ENCODE measurements at regions not wholly inside any gene's neighbourhood (a gene's known extent, or its start where the extent isn't known, plus 50 kb on each side); places are given as distances from the start of the nearest gene placed in this dataset.

GRCh38 chr21:31553926-31554325 is 105.6 kb upstream of the SOD1 start:
- 46% methylated on average over 4 of the region's 4 CpGs for WGBS (ENCODE audit: insufficient coverage, insufficient replicate concordance, low lambda C conversion rate, missing lambda C conversion rate)
- ChIA-PET SMC1A (ENCODE audit: uncharacterized antibody, unreplicated experiment) (interaction anchor here (0.8 to 1.9 kb wide), 7 partner anchors 13 to 351 kb away, joined by 3 to 7 read pairs (median 4); no protein-coding TSS in a partner anchor), CTCF (interaction anchor here (0.9 to 1.5 kb wide), 4 partner anchors 13 to 54 kb away, joined by 3 to 4 read pairs (median 3); no protein-coding TSS in a partner anchor), RAD21 (ENCODE audit: unreplicated experiment) (interaction anchor here (1.0 to 1.5 kb wide), 2 partner anchors 47 to 227 kb away, joined by 4 to 6 read pairs; no protein-coding TSS in a partner anchor), POLR2A (no interaction called here)
- no peak overlapping the region; the same call in 1 of the 2 replicates for H3K4me2 ChIP-seq (ENCODE audit: control insufficient read depth, insufficient read depth)
- intact Hi-C loops (cut with micrococcal nuclease; ENCODE audit: unreplicated experiment): loop anchor here (1.0 kb wide), 1 partner anchor 45 kb away; no protein-coding TSS in a partner anchor
- peaks cover 14% of the 10 kb centered on the region for H3K4me1 ChIP-seq (ENCODE audit: control insufficient read depth, insufficient read depth, low read length)
- FAIRE-seq (no peak), ATAC-seq (no peak), DNase-seq (ENCODE audit: low read depth, low spot score) (no peak)
- no peaks in the 10 kb centered on the region for H3K36me3 ChIP-seq (ENCODE audit: control insufficient read depth in 2 of 2, insufficient read depth in 2 of 2, low read length in 1 of 2)
- no peak overlapping the region for H3K4me3 ChIP-seq
- H4K20me1 ChIP-seq (ENCODE audit: control insufficient read depth, insufficient read depth): no peaks in the 10 kb centered on the region
- H2AFZ ChIP-seq (ENCODE audit: control insufficient read depth, low read depth, low read length): no peak overlapping the region
- H3K79me2 ChIP-seq (ENCODE audit: control insufficient read depth, insufficient read depth, low read length): no peaks in the 10 kb centered on the region
- no peaks in the 10 kb centered on the region for H3K9me3 ChIP-seq (replicated peaks; ENCODE audit: control insufficient read depth, insufficient read depth, low read length)
- H3K9ac ChIP-seq (ENCODE audit: control insufficient read depth, insufficient read depth, low read length): no peak overlapping the region
- TF ChIP-seq MYC (IDR thresholded peaks at IDR 0.05; ENCODE audit: insufficient read depth, insufficient read length, insufficient replicate concordance, low read length, severe bottlenecking): no peak
- H3K27ac ChIP-seq (ENCODE audit: control insufficient read depth, insufficient read depth): no peak overlapping the region
- peaks cover 0 to 5% of the 10 kb centered on the region in 2 experiments; a peak in 1 of 4 replicates for H3K27me3 ChIP-seq (replicated peaks in 1 of 2; ENCODE audit: control insufficient read depth in 2 of 2, insufficient read depth in 2 of 2, low read length in 1 of 2)
- in situ Hi-C loops (cut with MboI): no loop called here
- no TSS peak for BruUV-seq (replicated peaks)

GRCh38 chr21:31553461-31553860 is 106.0 kb upstream of the SOD1 start:
- H3K36me3 ChIP-seq (ENCODE audit: control insufficient read depth in 2 of 2, insufficient read depth in 2 of 2, low read length in 1 of 2): no peaks in the 10 kb centered on the region
- no peak overlapping the region for H2AFZ ChIP-seq (ENCODE audit: control insufficient read depth, low read depth, low read length)
- intact Hi-C loops (cut with micrococcal nuclease; ENCODE audit: unreplicated experiment) (no loop called here), in situ Hi-C loops (cut with MboI) (no loop called here)
- TF ChIP-seq RELB (IDR thresholded peaks at IDR 0.05; ENCODE audit: low read depth) (no peak), GATAD2B (conservative IDR thresholded peaks at IDR 0.05; ENCODE audit: low read depth) (no peak), MTA3 (IDR thresholded peaks at IDR 0.05; ENCODE audit: borderline replicate concordance, low read length) (no peak), HDGF (IDR thresholded peaks at IDR 0.05) (no peak), ZNF217 (IDR thresholded peaks at IDR 0.05) (no peak), SUZ12 (IDR thresholded peaks at IDR 0.05; ENCODE audit: unreplicated experiment) (no peak), ATF3 (IDR thresholded peaks at IDR 0.05; ENCODE audit: borderline replicate concordance, extremely low read depth, low read depth, low read length) (no peak), MLLT1 (IDR thresholded peaks at IDR 0.05) (no peak), NR2C2 (IDR thresholded peaks at IDR 0.05; ENCODE audit: borderline replicate concordance, control insufficient read depth, insufficient read length, low read depth) (no peak)
- no peaks in the 10 kb centered on the region for H4K20me1 ChIP-seq (ENCODE audit: control insufficient read depth, insufficient read depth)
- peaks cover 14% of the 10 kb centered on the region for H3K4me1 ChIP-seq (ENCODE audit: control insufficient read depth, insufficient read depth, low read length)
- H3K4me2 ChIP-seq (ENCODE audit: control insufficient read depth, insufficient read depth): no peak overlapping the region
- POLR2A ChIA-PET: interaction anchor here (0.5 kb wide), 1 partner anchor 221 kb away, joined by 3 read pairs; no protein-coding TSS in a partner anchor
- CTCF ChIA-PET: interaction anchor here (1.5 kb wide), 1 partner anchor 15 kb away, joined by 4 read pairs; no protein-coding TSS in a partner anchor
- SMC1A ChIA-PET (ENCODE audit: uncharacterized antibody, unreplicated experiment): interaction anchor here (0.5 to 1.9 kb wide), 7 partner anchors 12 to 573 kb away, joined by 3 to 7 read pairs (median 3); no protein-coding TSS in a partner anchor
- ATAC-seq: no peak
- FAIRE-seq: no peak
- no peak overlapping the region for H3K9ac ChIP-seq (ENCODE audit: control insufficient read depth, insufficient read depth, low read length)
- H3K9me3 ChIP-seq (replicated peaks; ENCODE audit: control insufficient read depth, insufficient read depth, low read length): no peaks in the 10 kb centered on the region
- no TSS peak for BruUV-seq (replicated peaks)
- RAD21 ChIA-PET (ENCODE audit: unreplicated experiment): interaction anchor here (0.5 to 1.5 kb wide), 2 partner anchors 45 to 46 kb away, joined by 3 to 4 read pairs; no protein-coding TSS in a partner anchor
- no peak overlapping the region for H3K27ac ChIP-seq (ENCODE audit: control insufficient read depth, insufficient read depth)
- WGBS (ENCODE audit: insufficient coverage, insufficient replicate concordance, low lambda C conversion rate, missing lambda C conversion rate): 29% methylated on average over 3 of the region's 5 CpGs
- DNase-seq (ENCODE audit: low read depth, low spot score): no peak
- H3K4me3 ChIP-seq: no peak overlapping the region
- H3K27me3 ChIP-seq (replicated peaks in 1 of 2; ENCODE audit: control insufficient read depth in 2 of 2, insufficient read depth in 2 of 2, low read length in 1 of 2): peaks cover 0 to 5% of the 10 kb centered on the region in 2 experiments; a peak in 1 of 4 replicates
- no peaks in the 10 kb centered on the region for H3K79me2 ChIP-seq (ENCODE audit: control insufficient read depth, insufficient read depth, low read length)
